OCI-LY1 (cell line): ENCODE measurements at regions not wholly inside any gene's neighbourhood (a gene's known extent, or its start where the extent isn't known, plus 50 kb on each side); places are given as distances from the start of the nearest gene placed in this dataset.

Experiments used
- CTCF ChIP-seq: fragments of 200-600 bp; sonication (generic), shearing (Covaris generic); IDR thresholded peaks from 2 replicates; pipeline ENCODE4 v1.5.1; 2017; ENCODE audit warnings: mild to moderate bottlenecking, antibody characterized with exemption, low read length, moderate library complexity, mixed read lengths
- EZH2 ChIP-seq: fragments of 200-600 bp; sonication (generic), shearing (Covaris generic); IDR thresholded peaks from 2 replicates; pipeline ENCODE4 v1.8.0; 2017; ENCODE audit warnings: borderline replicate concordance, mixed run types, mild to moderate bottlenecking, antibody characterized with exemption, low read length, moderate library complexity, mixed read lengths

- TF ChIP-seq CTCF (no peak), EZH2 (no peak)
Observed at GRCh38 chr4:43275779-43276178, 383.3 kb downstream of the GRXCR1 start.
